NCI-H345 (cell line): ENCODE measurements at regions not wholly inside any gene's neighbourhood (a gene's known extent, or its start where the extent isn't known, plus 50 kb on each side); places are given as distances from the start of the nearest gene placed in this dataset.
"Not testable (repeated sequence)": the region's sequence is repeated elsewhere in the genome, so short reads cannot be mapped to it uniquely, and the experiment has no call there.

ENCODE experiments used
- DNase-seq: peaks from one replicate; lab custom pipeline; 2025; lab: John Stamatoyannopoulos, UW

GRCh38 chr1:31510853-31511789, 65.2 kb upstream of the TINAGL1 start:
- no peak for DNase-seq

GRCh38 chr1:31511848-31512615, 64.3 kb upstream of the TINAGL1 start:
- no peak for DNase-seq

- no peak for DNase-seq
Observed at GRCh38 chr1:31514117-31514516, 62.2 kb upstream of the TINAGL1 start.

GRCh38 chr1:31515056-31515775, 61.1 kb upstream of the TINAGL1 start:
- DNase-seq = no peak

- no peak for DNase-seq
Observed at GRCh38 chr1:31515936-31516335, 60.4 kb upstream of the TINAGL1 start.

GRCh38 chr1:31517301-31517700, 59.0 kb upstream of the TINAGL1 start:
- DNase-seq = no peak

GRCh38 chr1:31517986-31518385, 58.3 kb upstream of the TINAGL1 start:
- DNase-seq = not testable (repeated sequence)

- no peak for DNase-seq
Observed at GRCh38 chr1:31521761-31522555, 54.4 kb upstream of the TINAGL1 start.

- DNase-seq = no peak
Observed at GRCh38 chr1:31522556-31522845, 53.8 kb upstream of the TINAGL1 start.

GRCh38 chr1:31523012-31523411, 53.3 kb upstream of the TINAGL1 start:
- DNase-seq = no peak

- no peak for DNase-seq
Observed at GRCh38 chr1:31523769-31524168, 52.5 kb upstream of the TINAGL1 start.

- DNase-seq = no peak
Observed at GRCh38 chr1:31524186-31524901, 52.0 kb upstream of the TINAGL1 start.
